GM18508 (cell line): ENCODE measurements at regions not wholly inside any gene's neighbourhood (a gene's known extent, or its start where the extent isn't known, plus 50 kb on each side); places are given as distances from the start of the nearest gene placed in this dataset.
A peak's percentile ranks its signal among the peaks of the same experiment; 100 is the strongest.
"Not testable (repeated sequence)": the region's sequence is repeated elsewhere in the genome, so short reads cannot be mapped to it uniquely, and the experiment has no call there.

Experiments used
- ATAC-seq: cut with Tn5 transposase; IDR thresholded peaks from one replicate; pipeline ENCODE4 v1.9.1; 2021; ENCODE audit warnings: moderate number of reproducible peaks; ENCODE audit not compliant: insufficient read depth, unreplicated experiment

GRCh38 chr3:40691452-40691861 lies 166.7 kb downstream of the ZNF621 start:
- ATAC-seq = no peak

DNA sequence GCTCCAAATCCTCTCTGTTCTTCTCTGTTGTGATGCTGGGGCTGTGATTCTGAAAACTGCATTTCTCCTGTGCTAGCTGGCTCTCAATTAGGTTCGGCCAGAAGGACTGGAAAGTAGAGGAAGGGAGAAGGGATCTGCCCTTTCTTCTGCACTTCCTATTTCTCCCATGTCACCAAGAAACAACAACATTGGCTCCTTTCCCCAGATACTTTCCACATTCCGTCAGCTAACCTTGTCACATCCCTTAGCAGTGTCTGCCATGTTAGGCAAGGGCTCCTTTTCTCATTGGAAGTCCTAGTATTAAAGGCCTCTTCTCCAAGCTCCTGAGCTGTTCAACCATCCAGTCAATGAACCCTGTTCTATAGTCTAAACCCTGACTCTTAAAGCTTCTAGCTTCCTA lies 171.1 kb downstream of the ZNF621 start:
- ATAC-seq = no peak

GRCh38 chr3:40698611-40699010 lies 173.9 kb downstream of the ZNF621 start:
- not testable (repeated sequence) for ATAC-seq

GRCh38 chr3:40701016-40701588 lies 176.3 kb downstream of the ZNF621 start:
- no peak for ATAC-seq

DNA sequence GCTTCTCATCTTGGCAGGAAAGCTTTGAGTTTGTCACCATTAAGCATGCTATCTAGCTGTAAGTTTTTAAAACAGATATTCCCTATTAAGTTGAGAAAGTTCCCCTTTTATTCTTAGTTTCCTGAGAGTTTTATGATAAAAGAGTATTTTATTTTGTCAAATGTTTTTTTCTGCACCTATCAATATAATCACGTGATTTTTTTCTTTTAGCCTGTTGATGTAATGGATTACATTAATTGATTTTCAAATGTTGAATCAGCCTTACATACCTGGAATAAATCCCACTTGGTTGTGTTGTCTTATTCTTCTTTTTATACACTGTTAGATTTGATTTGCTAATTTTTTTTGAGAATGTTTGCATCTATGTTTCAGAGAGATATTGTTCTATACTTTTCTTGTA lies 179.5 kb downstream of the ZNF621 start:
- no peak for ATAC-seq

GRCh38 chr3:40705663-40706062 lies 180.9 kb downstream of the ZNF621 start:
- no peak for ATAC-seq

GRCh38 chr3:40713306-40713705 lies 188.5 kb downstream of the ZNF621 start:
- no peak for ATAC-seq

DNA sequence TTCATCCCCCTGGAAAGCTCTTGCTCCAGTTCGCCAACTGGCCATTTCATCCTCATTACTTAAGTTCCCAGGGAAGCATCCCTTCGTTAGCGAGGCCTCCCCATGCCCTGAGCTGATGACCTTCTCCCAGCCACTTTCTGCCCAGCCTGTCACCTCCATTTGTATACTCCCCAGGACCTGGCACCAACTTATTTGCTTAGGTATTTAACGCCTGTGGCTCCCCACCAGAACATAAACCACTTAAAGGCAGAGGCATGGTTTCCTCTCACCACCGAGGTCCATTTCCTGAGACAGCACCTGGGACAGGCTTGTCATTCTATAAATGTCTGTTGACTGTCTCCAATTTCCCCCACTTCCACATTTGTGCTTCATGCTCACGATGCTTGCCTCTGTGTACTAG lies 189.0 kb downstream of the ZNF621 start:
- no peak for ATAC-seq

DNA sequence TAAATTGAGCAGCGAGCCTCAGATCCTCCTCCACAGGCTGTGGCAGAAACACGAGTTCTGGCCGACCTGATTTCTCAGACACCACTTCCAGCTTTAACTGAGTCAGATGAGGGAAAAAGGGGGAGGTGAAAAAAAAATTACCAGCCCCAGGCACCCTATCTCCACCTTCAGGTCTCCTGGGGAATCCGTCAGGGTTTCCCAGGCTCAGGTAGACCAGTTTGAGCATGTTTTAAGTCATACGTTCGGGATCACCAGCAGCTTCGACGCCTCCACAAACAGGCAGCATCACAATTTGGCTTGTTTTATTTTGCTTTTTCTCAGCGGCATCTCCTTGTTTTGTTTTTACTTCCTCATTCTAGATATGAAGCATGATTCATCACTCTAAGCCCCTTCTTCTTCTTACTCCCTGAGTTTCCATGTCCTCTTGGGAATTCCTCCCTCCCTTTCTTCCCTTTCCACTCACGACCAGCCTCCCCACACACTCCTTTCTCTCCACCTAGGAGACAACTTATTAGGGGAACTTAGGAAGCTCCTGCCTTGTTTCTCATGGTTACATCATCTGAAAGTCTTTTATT lies 190.1 kb downstream of the ZNF621 start:
- no peak for ATAC-seq

GRCh38 chr3:40715551-40715950 lies 190.8 kb downstream of the ZNF621 start:
- ATAC-seq = no peak

GRCh38 chr3:40717471-40717870 lies 192.7 kb downstream of the ZNF621 start:
- ATAC-seq = no peak

GRCh38 chr3:40718209-40718608 lies 193.4 kb downstream of the ZNF621 start:
- no peak for ATAC-seq

DNA sequence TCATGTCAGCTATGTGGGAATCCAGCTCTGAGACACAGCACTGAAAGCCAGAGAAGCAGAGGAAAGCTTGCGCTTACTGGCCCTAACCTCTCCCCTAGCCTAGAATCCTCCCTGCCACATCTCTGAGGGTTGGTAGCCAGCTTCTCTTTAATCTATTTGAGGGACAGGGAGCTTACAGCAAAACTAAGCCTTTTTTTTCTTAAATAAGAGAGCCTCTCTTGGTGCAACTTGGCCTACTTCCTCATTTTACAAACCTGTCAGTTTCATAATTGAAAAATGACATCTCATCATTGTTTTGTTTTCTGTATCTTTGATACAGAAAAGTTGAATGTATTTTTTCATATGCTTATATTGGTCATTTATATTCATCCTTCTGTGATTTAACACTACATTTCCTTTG lies 193.9 kb downstream of the ZNF621 start:
- peak; percentile 92 for ATAC-seq

- no peak for ATAC-seq
These were observed 195.0 kb downstream of the ZNF621 start for GRCh38 chr3:40719660-40720287.

DNA sequence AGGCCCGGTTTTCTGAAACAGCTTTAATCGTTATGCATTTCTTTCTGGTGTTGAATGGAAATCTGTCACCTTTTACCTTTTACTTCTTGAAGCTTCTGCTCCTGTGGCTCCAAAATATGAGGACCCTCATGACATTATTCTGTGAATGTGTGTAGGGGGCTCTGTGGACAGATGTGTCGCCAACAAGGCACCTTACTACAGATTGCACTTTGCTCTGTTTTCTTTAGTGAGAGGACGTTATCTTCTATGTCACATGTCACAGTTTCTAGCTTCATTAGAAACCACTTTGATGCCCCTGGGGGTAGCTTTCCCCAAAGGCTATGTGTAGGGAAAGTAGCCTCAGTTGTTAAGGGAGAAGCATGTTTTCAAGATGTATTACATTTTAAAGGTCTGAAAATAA lies 195.6 kb downstream of the ZNF621 start:
- no peak for ATAC-seq

DNA sequence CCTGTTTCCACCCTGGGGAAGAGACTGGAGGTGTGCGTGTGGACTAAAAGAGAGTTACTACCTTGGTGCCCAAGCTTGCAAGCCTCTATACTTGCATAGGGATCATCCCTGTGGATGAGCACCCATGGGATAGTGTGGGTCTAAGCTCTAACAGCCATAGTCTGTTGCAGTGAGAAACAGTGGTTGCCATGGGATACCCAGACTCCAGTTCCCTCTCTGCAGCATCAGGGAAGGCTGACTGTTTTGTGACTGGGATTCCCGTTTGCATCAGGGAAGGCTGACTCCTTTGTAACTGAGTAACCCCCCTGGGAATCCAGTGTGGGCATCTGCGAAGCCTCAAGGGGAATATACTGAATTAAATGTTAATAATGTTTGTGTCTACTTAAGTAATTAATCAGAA lies 196.1 kb downstream of the ZNF621 start:
- ATAC-seq = no peak

GRCh38 chr3:40723083-40723660 lies 198.4 kb downstream of the ZNF621 start:
- ATAC-seq = no peak

DNA sequence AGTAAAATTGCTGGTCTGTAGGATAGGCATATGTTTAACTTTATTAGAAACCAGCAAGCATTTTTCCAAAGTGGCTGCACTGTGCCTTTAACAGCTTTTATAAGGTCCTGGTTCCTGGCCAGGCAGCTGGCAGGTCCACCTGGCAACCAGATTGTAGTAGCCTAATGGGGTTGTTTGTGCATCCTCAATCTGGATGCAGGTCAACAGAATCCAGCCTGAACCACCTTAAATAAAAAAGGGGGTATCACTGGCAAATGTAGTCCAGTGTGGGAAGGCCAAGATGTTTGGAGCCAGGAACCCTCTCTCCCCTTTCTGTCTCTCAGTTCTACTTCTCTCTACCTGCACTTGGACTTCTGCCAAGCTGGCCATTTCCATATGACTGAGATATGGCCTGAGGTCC lies 200.3 kb downstream of the ZNF621 start:
- no peak for ATAC-seq

GRCh38 chr3:40731445-40731844 lies 206.7 kb downstream of the ZNF621 start:
- no peak for ATAC-seq

DNA sequence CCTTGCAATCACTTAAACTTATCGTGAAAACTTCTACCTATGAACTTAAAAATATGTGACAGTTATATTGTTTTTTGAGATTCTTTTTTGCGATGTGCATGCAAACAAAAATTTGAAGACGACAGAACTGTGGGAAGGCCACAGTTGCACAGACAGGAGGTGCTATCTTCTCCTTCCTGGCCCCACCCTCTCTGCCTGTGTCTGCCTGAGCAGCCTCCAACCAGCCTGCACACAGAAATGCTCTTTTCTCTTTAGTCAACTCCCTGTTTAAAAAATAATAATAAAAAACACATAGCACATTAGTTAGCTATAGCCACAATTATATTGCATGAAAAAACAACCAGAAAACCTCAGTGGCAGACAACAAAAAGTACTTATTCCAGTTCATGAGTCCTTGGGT lies 212.2 kb downstream of the ZNF621 start:
- no peak for ATAC-seq

- no peak for ATAC-seq
These were observed 212.6 kb downstream of the ZNF621 start for GRCh38 chr3:40737343-40737742.

DNA sequence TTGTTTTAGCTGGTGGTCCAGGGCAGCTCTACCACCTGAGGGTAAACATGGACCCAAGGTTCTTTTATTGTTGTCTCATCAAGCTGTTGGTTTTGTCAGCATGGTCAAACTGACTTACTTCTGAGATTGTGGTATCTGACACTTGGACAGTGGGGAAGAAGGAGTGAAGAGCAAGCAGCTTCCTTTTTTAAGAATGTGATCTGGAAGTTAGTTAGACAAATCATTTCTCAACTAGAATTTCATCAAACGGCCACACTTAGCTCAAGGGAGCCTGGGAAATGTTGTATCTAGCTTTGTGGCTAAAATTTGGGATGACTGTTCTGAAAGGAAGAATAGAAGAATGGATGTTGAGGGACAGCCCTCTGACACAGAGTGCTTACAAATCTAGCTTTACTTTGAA lies 215.2 kb downstream of the ZNF621 start:
- ATAC-seq = no peak
